WERI-Rb-1 (cell line): ENCODE measurements at regions not wholly inside any gene's neighbourhood (a gene's known extent, or its start where the extent isn't known, plus 50 kb on each side); places are given as distances from the start of the nearest gene placed in this dataset.

Experiments used
- DNase-seq: peaks from one replicate; pipeline ENCODE4 v3.0.0-alpha.2; 2020
- H3K27ac ChIP-seq: fragments of 250-450 bp; sonication (Bioruptor Pico); 2 replicates; pipeline ENCODE4 v1.5.1; 2020; ENCODE audit warnings: mild to moderate bottlenecking, moderate library complexity
- H3K27me3 ChIP-seq: fragments of 250-450 bp; sonication (Bioruptor Pico); 2 replicates; pipeline ENCODE4 v1.5.1; 2021; ENCODE audit warnings: mild to moderate bottlenecking, low read depth, moderate library complexity; ENCODE audit not compliant: insufficient read depth, severe bottlenecking
- H3K36me3 ChIP-seq: fragments of 250-450 bp; sonication (Bioruptor Pico); 2 replicates; pipeline ENCODE4 v1.5.1; 2020; ENCODE audit warnings: mild to moderate bottlenecking, moderate library complexity
- H3K4me3 ChIP-seq: 2 replicates; pipeline ENCODE4 v1.5.1; 2011; ENCODE audit warnings: low read depth, mild to moderate bottlenecking, control low read depth, low read length
- H3K9me3 ChIP-seq: fragments of 250-450 bp; sonication (Bioruptor Pico); 2 replicates; pipeline ENCODE4 v1.5.1; 2021; ENCODE audit warnings: mild to moderate bottlenecking, moderate library complexity; ENCODE audit not compliant: severe bottlenecking
- TF ChIP-seq, protein P1 (sequence below): IDR thresholded peaks from 2 replicates; pipeline ENCODE4 v1.5.1; 2011; ENCODE audit warnings: low read depth, mild to moderate bottlenecking, control low read depth, inconsistent platforms, low read length

DNA sequence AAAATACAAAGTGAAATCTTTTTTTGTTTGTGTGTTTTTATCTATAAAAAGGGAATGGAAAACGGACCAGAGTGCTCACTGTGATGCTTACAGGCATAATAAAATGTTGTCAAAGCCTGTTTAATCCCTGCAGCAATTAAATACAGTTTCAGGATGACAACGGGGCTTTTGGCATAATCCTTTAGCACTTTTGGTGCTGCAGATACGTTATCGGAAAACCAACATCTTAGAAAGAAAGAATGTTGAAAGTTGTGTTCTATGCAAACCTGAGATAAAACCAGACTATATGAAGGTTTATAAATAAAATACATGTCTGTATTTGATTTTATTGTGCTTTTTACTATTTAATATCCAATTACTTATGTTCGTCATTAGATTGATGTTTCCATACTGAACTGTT lies 307.4 kb upstream of the DAB2 start:
- DNase-seq, result no peak
- no peak overlapping the region for H3K27ac ChIP-seq
- H3K36me3 ChIP-seq, result no peaks in the 10 kb centered on the region
- H3K9me3 ChIP-seq, result no peaks in the 10 kb centered on the region
- H3K27me3 ChIP-seq, result no peaks in the 10 kb centered on the region
- TF ChIP-seq, protein P1, sequence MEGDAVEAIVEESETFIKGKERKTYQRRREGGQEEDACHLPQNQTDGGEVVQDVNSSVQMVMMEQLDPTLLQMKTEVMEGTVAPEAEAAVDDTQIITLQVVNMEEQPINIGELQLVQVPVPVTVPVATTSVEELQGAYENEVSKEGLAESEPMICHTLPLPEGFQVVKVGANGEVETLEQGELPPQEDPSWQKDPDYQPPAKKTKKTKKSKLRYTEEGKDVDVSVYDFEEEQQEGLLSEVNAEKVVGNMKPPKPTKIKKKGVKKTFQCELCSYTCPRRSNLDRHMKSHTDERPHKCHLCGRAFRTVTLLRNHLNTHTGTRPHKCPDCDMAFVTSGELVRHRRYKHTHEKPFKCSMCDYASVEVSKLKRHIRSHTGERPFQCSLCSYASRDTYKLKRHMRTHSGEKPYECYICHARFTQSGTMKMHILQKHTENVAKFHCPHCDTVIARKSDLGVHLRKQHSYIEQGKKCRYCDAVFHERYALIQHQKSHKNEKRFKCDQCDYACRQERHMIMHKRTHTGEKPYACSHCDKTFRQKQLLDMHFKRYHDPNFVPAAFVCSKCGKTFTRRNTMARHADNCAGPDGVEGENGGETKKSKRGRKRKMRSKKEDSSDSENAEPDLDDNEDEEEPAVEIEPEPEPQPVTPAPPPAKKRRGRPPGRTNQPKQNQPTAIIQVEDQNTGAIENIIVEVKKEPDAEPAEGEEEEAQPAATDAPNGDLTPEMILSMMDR, result no peak
- no peak overlapping the region for H3K4me3 ChIP-seq

DNA sequence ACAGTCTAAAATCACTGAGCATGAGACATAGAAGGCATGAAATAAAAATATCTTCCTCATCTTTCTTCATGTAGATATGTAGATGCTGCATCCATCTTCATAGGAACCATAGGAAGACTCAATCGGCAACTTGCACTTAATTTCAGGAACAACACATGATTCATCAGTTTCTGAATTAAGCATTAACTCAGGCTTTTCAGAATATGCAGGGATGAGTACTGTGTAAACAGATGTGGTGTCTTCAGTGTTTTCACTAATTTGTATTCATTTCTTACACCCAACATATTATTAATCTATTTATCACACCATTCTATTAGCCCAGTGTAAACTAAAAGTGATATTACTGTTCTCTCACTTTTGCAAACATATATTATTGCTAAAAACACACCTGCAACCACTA lies 305.9 kb upstream of the DAB2 start:
- H3K27ac ChIP-seq, result no peak overlapping the region

DNA sequence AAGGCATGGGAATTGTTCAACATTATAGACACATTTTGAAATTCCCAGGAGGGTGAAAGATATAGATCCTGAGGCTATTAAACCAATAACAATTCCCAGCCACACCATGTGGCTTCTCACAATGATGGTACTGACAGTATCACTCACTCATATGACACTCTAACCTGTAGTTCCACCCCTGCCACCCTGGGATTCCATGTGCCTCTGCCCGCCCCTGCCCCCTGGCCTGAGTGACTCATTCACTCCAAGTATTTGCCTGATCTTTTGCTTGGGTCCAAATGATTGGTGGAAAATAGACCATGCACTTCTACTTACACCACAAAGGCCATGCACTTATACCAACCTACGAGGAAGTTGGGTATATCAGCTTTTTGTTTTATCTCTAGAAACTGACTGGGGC lies 305.2 kb upstream of the DAB2 start:
- H3K27ac ChIP-seq, result no peak overlapping the region

More for the DNA sequence above, 305.9 kb upstream of the DAB2 start:
- no peaks in the 10 kb centered on the region for H3K9me3 ChIP-seq
- no peaks in the 10 kb centered on the region for H3K27me3 ChIP-seq
- TF ChIP-seq, protein P1, result no peak
- DNase-seq, result no peak
- H3K36me3 ChIP-seq, result no peaks in the 10 kb centered on the region
- no peak overlapping the region for H3K4me3 ChIP-seq

DNA sequence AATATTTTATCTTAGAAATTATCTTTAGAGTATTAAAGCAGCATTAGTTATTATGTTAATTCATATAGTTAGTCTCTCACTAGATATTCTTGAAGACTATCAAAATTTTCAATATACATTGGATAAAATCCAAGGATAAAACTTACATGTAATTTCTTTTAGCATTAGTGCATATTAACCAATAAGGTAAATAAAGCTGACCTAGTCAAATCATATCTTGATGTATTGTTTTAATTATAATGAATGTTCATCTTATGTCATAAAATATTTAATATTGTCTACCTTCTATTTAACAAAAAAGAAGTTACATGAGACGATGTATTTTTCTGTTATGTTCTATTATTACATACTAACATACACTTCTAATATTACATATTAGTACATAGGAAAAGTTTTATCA lies 301.7 kb upstream of the DAB2 start:
- Histone ChIP-seq H3K4me3 (no peak overlapping the region), H3K36me3 (no peaks in the 10 kb centered on the region), H3K27me3 (no peaks in the 10 kb centered on the region), H3K27ac (no peak overlapping the region), H3K9me3 (no peaks in the 10 kb centered on the region)
- DNase-seq, result no peak
- TF ChIP-seq, protein P1, result no peak

More for the DNA sequence above, 305.2 kb upstream of the DAB2 start:
- Histone ChIP-seq H3K4me3 (no peak overlapping the region), H3K9me3 (no peaks in the 10 kb centered on the region), H3K36me3 (no peaks in the 10 kb centered on the region), H3K27me3 (no peaks in the 10 kb centered on the region)
- TF ChIP-seq, protein P1, result no peak
- DNase-seq, result no peak

DNA sequence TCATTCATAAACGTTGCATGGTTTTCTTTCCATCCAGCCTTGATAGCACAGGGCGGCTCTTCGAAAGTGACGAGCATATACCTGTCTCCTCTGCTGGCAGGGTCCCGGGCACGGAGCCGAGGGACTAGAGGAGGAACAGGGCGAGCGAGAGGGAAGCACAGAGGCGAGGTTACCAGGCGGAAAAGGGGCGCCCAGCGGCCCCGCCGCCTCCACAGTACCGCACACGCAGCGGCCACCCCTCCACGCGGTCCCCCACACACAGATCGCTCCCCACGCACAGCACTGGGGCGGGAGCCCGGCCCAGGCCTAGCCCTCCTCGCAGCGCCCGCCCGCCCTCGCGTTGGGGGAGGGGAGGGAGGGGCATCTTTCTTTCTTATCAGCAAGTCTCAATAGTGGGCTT lies 296.6 kb upstream of the DAB2 start:
- H3K27me3 ChIP-seq, result no peaks in the 10 kb centered on the region
- TF ChIP-seq, protein P1, result no peak
- no peak overlapping the region for H3K27ac ChIP-seq
- no peak for DNase-seq
- no peak overlapping the region for H3K4me3 ChIP-seq
- H3K36me3 ChIP-seq, result no peaks in the 10 kb centered on the region
- no peaks in the 10 kb centered on the region for H3K9me3 ChIP-seq

DNA sequence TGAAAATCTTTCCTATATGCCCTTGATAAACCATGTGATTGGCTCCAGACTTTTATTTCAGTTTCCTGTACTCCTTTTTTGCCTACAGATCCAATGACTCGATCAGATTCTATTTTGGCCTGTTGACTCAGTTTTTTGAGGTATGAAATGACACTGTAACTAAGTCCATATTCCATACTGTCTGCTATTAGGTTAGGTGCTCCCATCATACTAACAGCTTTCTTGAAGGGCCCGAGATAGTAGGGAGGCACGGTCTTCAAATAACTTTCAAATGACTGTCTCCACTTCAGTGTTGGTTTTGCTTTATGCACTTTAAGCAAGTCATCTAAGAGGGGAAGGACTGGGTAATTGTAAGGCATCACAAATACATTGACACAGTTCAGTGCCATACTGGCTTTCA lies 295.4 kb upstream of the DAB2 start:
- Histone ChIP-seq H3K4me3 (no peak overlapping the region), H3K9me3 (no peaks in the 10 kb centered on the region), H3K27me3 (no peaks in the 10 kb centered on the region), H3K27ac (no peak overlapping the region), H3K36me3 (no peaks in the 10 kb centered on the region)
- TF ChIP-seq, protein P1, result no peak
- DNase-seq, result no peak
